Fibroblast of peridontal ligament (primary cell): ENCODE measurements at regions not wholly inside any gene's neighbourhood (a gene's known extent, or its start where the extent isn't known, plus 50 kb on each side); places are given as distances from the start of the nearest gene placed in this dataset.
"Not testable (repeated sequence)": the region's sequence is repeated elsewhere in the genome, so short reads cannot be mapped to it uniquely, and the experiment has no call there.

Source experiments
- DNase-seq: peaks from one replicate; pipeline ENCODE4 v3.0.0-alpha.2; 2010; ENCODE audit errors: extremely low read depth

DNA sequence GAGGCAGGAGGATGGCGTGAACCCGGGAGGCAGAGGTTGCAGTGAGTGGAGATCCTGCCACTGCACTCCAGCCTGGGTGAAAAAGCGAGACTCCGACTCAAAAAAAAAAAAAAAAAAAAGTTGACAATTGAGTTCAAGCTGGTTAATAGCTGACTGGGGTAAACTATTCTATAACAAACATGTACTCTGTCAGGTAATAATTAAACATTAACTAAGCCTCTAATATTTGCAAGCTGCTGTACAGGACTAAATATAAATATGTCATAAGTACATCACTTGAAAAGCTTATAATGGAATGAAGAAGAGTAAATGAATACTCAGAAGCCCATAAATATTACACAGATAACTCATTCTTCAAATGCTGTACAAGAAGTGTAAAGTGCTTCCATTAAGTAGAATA is 190.4 kb upstream of the CRIM1 start:
- DNase-seq = no peak

- no peak for DNase-seq
These were observed 191.9 kb upstream of the CRIM1 start for GRCh38 chr2:36163520-36164254.

DNA sequence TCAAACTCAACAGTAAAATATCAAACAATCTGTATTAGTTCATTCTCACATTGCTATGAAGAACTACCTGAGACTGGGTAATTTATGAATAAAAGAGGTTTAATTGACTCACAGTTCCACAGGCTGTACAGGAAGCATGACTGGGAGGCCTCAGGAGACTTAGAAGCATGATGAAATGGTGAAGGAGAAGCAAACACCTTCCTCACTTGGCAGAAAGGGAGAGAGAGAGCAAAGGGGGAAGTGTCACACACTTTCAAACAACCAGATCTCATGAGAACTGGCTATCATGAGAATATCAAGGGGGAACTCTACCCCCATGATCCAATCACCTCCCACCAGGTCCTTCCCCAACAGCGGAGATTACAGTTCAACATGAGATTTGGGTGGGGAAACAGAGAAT is 198.5 kb upstream of the CRIM1 start:
- not testable (repeated sequence) for DNase-seq

- DNase-seq = peak; percentile 6
These were observed 207.7 kb upstream of the CRIM1 start for GRCh38 chr2:36147670-36148390.

GRCh38 chr2:36146765-36147164 is 208.8 kb upstream of the CRIM1 start:
- DNase-seq = no peak

DNA sequence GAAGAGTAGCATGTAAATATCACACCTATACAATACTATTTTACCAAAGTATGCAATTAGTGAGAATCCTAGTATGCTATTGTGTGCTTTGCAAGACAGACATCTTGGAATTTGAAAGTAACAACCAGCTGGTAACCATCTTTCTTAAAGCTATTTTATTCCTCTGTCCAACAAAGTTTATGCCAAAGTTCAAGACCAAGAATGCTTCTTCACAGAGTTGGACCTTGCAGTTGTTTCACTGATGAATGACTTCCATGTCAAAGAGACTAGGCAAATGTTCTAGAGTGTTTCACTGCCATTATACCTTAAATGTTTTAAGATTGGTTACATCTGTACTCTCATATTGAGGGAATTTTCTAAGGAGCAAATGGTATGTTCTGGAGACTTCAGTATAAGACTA is 215.2 kb upstream of the CRIM1 start:
- no peak for DNase-seq

DNA sequence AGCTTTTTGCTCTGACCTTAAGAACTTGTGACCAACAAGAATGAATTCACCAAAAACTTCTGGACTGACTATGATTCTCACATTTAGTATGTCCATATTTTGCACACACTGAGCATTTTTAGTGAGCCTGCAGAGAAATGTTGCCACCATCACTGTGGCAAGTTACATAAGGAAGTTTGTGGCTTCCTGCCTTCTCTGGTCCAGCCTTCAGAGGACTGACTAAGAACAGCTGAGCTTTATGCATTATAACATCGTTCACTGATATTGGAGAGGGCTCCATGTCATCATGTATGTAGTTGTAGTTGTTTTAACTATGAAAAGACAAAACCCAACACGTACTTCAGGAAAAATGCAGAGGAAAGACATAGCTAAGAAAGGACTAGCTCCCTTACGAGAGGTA is 218.0 kb upstream of the CRIM1 start:
- no peak for DNase-seq

GRCh38 chr2:36134281-36134680 is 221.3 kb upstream of the CRIM1 start:
- DNase-seq = no peak

DNA sequence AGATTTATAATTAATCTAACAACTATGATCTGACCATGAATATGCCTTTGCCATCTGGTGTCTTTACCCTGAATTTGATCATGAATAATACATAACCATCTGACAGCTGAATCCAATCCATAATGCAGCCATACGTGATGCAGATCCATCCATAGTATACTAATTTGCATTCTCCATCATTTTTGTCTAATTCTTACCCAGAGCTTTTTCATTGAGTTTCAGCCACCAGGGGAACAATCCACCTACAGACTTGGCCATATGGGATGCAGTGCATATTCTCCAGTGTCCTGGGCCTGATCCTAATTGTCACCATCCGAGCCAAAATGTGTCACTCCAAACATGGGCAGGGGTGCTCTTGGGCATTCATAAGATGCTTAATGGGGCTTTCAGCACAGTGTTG is 227.2 kb upstream of the CRIM1 start:
- DNase-seq = no peak

- DNase-seq = no peak
These were observed 229.9 kb upstream of the CRIM1 start for GRCh38 chr2:36125702-36126101.

DNA sequence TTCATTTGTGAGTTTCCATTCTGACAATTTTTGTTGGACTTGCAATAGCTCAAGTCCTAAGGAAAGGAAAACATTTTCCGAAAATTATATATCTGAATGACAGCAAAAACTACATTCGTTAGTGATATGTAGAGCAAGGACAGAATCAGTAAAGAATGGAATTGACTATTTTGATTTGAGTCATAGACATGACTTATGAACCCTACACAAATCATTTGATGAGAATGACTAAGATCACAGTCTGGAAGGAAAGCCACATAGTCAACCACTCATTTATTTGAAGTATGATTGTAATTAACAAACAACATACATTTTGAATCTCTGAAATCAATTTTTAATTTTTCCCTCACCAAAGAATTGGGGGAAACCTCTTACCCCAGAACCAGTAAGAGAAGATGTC is 231.6 kb upstream of the CRIM1 start:
- DNase-seq = no peak

DNA sequence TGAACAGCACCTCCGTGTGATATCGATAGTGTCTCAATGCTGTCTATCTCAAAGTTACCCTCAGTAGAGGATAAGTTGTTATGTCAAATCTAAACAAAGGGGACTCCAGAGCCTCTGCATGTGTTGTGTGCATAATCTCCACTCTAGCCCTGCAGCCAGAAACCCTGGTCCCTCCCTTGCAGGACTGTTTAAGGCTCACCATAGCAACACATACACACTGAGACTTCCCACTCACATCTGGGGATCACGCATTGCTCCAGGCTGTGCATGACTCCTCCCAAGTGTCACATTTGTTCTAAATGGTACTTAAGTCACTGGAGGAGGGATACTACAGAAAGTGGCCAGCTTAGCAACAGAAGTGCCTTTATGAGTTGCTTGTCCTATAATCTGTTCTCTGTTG is 258.6 kb upstream of the CRIM1 start:
- no peak for DNase-seq

DNA sequence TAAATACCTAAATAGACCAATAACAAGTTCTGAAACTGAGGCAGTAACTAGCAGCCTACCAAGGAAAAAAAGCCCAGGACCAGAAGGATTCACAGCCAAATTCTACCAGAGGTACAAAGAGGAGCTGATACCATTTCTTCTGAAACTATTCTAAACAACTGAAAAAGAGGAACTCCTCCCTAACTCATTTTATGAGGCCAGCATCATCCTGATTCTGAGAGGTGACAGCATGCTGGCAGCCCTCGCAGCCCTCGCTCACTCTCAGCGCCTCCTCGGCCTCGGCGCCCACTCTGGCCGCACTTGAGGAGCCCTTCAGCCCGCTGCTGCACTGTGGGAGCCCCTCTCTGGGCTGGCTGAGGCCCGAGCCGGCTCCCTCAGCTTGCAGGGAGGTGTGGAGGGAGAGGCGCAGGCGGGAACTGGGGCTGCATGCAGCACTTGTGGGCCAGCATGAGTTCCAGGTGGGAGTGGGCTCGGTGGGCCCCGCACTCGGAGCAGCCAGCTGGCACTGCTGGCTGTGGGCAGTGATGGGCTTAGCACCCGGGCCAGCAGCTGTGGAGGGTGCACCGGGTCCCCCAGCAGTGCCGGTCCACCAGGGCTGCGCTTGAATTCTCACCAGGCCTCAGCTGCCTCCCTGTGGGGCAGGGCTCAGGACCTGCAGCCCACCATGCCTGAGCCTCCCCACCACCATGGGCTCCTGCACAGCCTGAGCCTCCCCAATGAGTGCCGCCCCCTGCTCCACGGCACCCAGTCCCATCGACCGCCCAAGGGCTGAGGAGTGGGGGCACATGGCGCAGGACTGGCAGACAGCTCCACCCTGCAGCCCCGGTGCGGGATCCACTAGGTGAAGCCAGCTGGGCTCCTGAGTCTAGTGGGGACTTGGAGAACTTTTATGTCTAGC is 263.5 kb upstream of the CRIM1 start:
- DNase-seq = not testable (repeated sequence)

GRCh38 chr2:36088716-36089328 is 266.8 kb upstream of the CRIM1 start:
- no peak for DNase-seq

- no peak for DNase-seq
These were observed 268.2 kb upstream of the CRIM1 start for GRCh38 chr2:36087344-36087743.

DNA sequence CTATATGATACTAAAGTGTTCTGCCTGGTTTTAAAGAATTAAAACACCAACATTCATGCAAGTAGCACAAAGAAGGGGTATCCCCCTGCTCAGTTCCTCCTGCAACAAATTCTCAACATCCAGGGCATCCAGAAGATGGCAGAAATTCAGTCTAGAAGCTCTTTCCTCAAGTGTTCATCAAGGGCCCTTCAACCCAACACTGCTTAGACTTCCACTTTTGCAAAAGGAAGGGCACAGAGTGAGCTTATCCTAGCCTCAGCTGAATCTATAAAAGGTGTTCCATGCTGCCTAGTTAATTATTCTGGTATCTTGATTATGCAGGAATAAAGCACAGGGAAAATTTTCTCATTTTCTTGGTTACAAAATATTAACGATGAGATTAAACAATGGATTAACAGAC is 275.8 kb upstream of the CRIM1 start:
- no peak for DNase-seq

GRCh38 chr2:36074008-36074407 is 281.6 kb upstream of the CRIM1 start:
- no peak for DNase-seq

GRCh38 chr2:36071698-36072097 is 283.9 kb upstream of the CRIM1 start:
- no peak for DNase-seq

GRCh38 chr2:36069074-36069473 is 286.5 kb upstream of the CRIM1 start:
- DNase-seq = no peak

GRCh38 chr2:36068086-36068485 is 287.5 kb upstream of the CRIM1 start:
- no peak for DNase-seq

DNA sequence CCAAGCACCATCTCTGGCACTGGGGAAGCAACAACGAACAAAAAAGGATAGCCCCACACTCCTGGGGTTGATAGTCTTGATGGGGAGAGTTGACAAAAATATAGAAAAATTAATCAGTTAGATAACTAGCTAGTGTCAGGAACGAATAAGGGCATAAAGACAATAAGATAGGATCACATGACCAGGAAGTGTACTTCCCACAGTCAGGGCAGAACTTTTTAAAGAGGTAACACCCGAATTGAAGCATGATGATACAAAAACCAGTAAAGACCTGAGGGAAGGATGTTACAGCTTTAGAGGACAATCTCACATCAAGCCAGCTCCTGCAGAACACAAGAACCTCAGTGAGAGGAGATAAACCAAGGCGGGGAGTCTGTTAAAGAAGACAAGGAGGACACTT is 295.4 kb upstream of the CRIM1 start:
- no peak for DNase-seq

DNA sequence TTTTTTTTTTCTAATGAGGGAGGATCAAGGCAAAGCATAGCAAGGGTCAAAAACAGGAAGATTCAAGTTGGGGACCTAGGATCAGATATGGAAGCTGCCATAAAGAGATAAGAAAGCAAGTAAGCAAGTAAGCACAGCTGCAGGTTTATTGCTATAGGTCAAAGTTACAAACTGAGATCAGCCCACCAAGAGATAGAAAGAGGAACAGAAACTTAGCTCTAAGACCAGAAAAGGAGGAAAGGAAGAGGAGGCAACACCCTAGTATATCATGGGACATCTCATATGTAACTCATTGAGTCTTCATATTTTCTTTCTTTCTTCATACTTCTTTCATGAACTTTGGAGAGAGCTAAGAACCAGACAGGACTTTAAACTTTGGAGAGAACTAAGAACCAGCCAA is 295.9 kb upstream of the CRIM1 start:
- DNase-seq = no peak
